ENCODE measurements at regions not wholly inside any gene's neighbourhood (a gene's known extent, or its start where the extent isn't known, plus 50 kb on each side); places are given as distances from the start of the nearest gene placed in this dataset.

GRCh38 chr2:104420420-104420819 is 433.5 kb upstream of the POU3F3 start:
- TF ChIP-seq SP1 (IDR thresholded peaks at IDR 0.05) (no peak), SUZ12 (IDR thresholded peaks at IDR 0.05) (no peak), BHLHE40 (IDR thresholded peaks at IDR 0.05; ENCODE audit: borderline replicate concordance) (no peak), TARDBP (IDR thresholded peaks at IDR 0.05) (no peak), FOXM1 (IDR thresholded peaks at IDR 0.05; ENCODE audit: borderline replicate concordance) (no peak), PKNOX1 (IDR thresholded peaks at IDR 0.05) (no peak), ELF4 (IDR thresholded peaks at IDR 0.05) (no peak), ARNT (IDR thresholded peaks at IDR 0.05) (no peak), FOXK2 (IDR thresholded peaks at IDR 0.05) (no peak), LEF1 (IDR thresholded peaks at IDR 0.05; ENCODE audit: borderline replicate concordance) (no peak), FOXA1 (IDR thresholded peaks at IDR 0.05) (no peak)
